ENCODE measurements at regions not wholly inside any gene's neighbourhood (a gene's known extent, or its start where the extent isn't known, plus 50 kb on each side); places are given as distances from the start of the nearest gene placed in this dataset.

DNA sequence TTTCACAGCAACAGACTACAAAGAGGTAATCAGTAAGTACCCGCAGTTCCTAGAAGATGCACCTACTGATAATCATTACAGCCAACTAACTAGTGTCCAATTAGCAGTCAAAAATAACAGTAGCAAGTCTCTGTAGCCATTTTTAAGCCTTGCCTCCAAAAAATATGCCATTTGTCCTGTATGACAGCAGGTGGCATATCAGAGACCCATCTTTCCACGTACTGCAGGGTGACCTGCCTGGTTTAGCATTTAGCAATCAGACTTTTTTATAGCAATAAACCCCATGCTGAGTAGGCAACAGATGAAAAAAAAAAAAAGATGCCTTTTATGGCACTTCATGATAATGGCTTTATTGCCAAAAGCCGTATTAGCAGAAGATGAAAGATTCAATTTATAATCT, 155.3 kb upstream of the LSM14A start (continued):
- TF ChIP-seq, protein P1, sequence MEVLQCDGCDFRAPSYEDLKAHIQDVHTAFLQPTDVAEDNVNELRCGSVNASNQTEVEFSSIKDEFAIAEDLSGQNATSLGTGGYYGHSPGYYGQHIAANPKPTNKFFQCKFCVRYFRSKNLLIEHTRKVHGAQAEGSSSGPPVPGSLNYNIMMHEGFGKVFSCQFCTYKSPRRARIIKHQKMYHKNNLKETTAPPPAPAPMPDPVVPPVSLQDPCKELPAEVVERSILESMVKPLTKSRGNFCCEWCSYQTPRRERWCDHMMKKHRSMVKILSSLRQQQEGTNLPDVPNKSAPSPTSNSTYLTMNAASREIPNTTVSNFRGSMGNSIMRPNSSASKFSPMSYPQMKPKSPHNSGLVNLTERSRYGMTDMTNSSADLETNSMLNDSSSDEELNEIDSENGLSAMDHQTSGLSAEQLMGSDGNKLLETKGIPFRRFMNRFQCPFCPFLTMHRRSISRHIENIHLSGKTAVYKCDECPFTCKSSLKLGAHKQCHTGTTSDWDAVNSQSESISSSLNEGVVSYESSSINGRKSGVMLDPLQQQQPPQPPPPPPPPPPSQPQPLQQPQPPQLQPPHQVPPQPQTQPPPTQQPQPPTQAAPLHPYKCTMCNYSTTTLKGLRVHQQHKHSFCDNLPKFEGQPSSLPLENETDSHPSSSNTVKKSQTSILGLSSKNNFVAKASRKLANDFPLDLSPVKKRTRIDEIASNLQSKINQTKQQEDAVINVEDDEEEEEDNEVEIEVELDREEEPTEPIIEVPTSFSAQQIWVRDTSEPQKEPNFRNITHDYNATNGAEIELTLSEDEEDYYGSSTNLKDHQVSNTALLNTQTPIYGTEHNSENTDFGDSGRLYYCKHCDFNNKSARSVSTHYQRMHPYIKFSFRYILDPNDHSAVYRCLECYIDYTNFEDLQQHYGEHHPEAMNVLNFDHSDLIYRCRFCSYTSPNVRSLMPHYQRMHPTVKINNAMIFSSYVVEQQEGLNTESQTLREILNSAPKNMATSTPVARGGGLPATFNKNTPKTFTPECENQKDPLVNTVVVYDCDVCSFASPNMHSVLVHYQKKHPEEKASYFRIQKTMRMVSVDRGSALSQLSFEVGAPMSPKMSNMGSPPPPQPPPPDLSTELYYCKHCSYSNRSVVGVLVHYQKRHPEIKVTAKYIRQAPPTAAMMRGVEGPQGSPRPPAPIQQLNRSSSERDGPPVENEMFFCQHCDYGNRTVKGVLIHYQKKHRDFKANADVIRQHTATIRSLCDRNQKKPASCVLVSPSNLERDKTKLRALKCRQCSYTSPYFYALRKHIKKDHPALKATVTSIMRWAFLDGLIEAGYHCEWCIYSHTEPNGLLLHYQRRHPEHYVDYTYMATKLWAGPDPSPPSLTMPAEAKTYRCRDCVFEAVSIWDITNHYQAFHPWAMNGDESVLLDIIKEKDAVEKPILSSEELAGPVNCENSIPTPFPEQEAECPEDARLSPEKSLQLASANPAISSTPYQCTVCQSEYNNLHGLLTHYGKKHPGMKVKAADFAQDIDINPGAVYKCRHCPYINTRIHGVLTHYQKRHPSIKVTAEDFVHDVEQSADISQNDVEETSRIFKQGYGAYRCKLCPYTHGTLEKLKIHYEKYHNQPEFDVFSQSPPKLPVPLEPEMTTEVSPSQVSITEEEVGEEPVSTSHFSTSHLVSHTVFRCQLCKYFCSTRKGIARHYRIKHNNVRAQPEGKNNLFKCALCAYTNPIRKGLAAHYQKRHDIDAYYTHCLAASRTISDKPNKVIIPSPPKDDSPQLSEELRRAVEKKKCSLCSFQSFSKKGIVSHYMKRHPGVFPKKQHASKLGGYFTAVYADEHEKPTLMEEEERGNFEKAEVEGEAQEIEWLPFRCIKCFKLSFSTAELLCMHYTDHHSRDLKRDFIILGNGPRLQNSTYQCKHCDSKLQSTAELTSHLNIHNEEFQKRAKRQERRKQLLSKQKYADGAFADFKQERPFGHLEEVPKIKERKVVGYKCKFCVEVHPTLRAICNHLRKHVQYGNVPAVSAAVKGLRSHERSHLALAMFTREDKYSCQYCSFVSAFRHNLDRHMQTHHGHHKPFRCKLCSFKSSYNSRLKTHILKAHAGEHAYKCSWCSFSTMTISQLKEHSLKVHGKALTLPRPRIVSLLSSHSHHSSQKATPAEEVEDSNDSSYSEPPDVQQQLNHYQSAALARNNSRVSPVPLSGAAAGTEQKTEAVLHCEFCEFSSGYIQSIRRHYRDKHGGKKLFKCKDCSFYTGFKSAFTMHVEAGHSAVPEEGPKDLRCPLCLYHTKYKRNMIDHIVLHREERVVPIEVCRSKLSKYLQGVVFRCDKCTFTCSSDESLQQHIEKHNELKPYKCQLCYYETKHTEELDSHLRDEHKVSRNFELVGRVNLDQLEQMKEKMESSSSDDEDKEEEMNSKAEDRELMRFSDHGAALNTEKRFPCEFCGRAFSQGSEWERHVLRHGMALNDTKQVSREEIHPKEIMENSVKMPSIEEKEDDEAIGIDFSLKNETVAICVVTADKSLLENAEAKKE (CRISPR knock-in tag; IDR thresholded peaks at IDR 0.05) = no peak
- no peak for TF ChIP-seq NANOG (IDR thresholded peaks at IDR 0.05; ENCODE audit: borderline replicate concordance)
- no peak for TF ChIP-seq POLR2AphosphoS5 (IDR thresholded peaks at IDR 0.05; ENCODE audit: low read depth)
- TF ChIP-seq EZH2 (IDR thresholded peaks at IDR 0.05; ENCODE audit: low read depth, unreplicated experiment) = no peak

DNA sequence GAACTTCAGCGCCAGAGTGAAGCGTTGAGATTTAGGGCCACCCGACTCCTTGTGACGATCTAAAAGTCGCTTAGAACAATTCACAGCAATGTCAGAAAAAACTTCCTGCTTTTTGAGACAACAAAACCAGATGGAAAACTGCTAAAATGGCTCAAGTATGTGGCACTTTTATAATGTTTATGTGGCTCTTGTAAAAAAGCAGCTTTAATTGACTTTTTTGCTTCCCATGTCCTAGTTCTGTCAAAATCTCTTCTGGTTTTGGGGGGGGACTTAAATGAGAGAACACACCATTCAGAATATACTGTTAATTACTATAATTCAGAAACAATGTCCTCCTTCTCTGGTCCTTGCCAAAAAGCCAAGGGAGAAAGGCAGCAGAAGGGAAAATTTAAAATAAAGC, 154.7 kb upstream of the LSM14A start:
- H3K27ac Mint-ChIP-seq = no peak overlapping the region
- no peak overlapping the region for H3K4me3 ChIP-seq
- H4K20me1 ChIP-seq (replicated peaks; ENCODE audit: insufficient read depth) = no peaks in the 10 kb centered on the region
- H2AFZ ChIP-seq = no peak overlapping the region
- H3K4me1 ChIP-seq (ENCODE audit: insufficient read depth) = no peaks in the 10 kb centered on the region
- H3K27me3 Mint-ChIP-seq (ENCODE audit: insufficient read depth, low read depth, poor library complexity) = no peaks in the 10 kb centered on the region
- H3K9me2 ChIP-seq (ENCODE audit: insufficient read depth) = no peaks in the 10 kb centered on the region
- H3F3A ChIP-seq (replicated peaks; ENCODE audit: low read depth) = no peaks in the 10 kb centered on the region
- ATAC-seq = no peak
- H3K4me3 Mint-ChIP-seq = no peak overlapping the region
- no peak for DNase-seq (ENCODE audit: low spot score)
- H3K27ac ChIP-seq (ENCODE audit: low read depth) = no peak overlapping the region
- no peaks in the 10 kb centered on the region for H3K27me3 ChIP-seq (ENCODE audit: insufficient read depth)
- no peaks in the 10 kb centered on the region for H3K36me3 ChIP-seq (ENCODE audit: insufficient read depth)
- H3K79me2 ChIP-seq (replicated peaks; ENCODE audit: insufficient read depth) = no peaks in the 10 kb centered on the region
- no peak overlapping the region for H3K4me2 ChIP-seq
- H3K4me1 Mint-ChIP-seq = no peaks in the 10 kb centered on the region
- H3K36me3 Mint-ChIP-seq (ENCODE audit: low read depth) = 0 out of 3 replicates have a peak, but pooled peaks cover 3% of the 10 kb centered on the region
- peaks cover 15% of the 10 kb centered on the region for H3K9me3 Mint-ChIP-seq
- TF ChIP-seq ZNF114 (CRISPR knock-in tag; IDR thresholded peaks at IDR 0.05) (no peak), STAT1 (IDR thresholded peaks at IDR 0.05; ENCODE audit: unreplicated experiment) (no peak), JUNB (IDR thresholded peaks at IDR 0.05; ENCODE audit: unreplicated experiment) (no peak), EZH2phosphoT487 (IDR thresholded peaks at IDR 0.05; ENCODE audit: unreplicated experiment) (no peak), ZNF331 (CRISPR knock-in tag; IDR thresholded peaks at IDR 0.05; ENCODE audit: low read depth) (no peak), CREB1 (CRISPR knock-in tag; IDR thresholded peaks at IDR 0.05; ENCODE audit: low read depth) (no peak)
- TF ChIP-seq, protein P2, sequence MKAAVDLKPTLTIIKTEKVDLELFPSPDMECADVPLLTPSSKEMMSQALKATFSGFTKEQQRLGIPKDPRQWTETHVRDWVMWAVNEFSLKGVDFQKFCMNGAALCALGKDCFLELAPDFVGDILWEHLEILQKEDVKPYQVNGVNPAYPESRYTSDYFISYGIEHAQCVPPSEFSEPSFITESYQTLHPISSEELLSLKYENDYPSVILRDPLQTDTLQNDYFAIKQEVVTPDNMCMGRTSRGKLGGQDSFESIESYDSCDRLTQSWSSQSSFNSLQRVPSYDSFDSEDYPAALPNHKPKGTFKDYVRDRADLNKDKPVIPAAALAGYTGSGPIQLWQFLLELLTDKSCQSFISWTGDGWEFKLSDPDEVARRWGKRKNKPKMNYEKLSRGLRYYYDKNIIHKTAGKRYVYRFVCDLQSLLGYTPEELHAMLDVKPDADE (IDR thresholded peaks at IDR 0.05) = no peak

All from GM23338 (cell line).